ENCODE measurements at regions not wholly inside any gene's neighbourhood (a gene's known extent, or its start where the extent isn't known, plus 50 kb on each side); places are given as distances from the start of the nearest gene placed in this dataset.

- TF ChIP-seq ETV6 (CRISPR knock-in tag; IDR thresholded peaks at IDR 0.05): no peak
- no peak for TF ChIP-seq NR2C2 (CRISPR knock-in tag; IDR thresholded peaks at IDR 0.05)
- TF ChIP-seq TEAD4 (CRISPR knock-in tag; IDR thresholded peaks at IDR 0.05): 0 out of 2 replicates have a peak, but pooled peaks have one; percentile 3
- peak; percentile 68 for TF ChIP-seq MAX (CRISPR knock-in tag; IDR thresholded peaks at IDR 0.05)
- peak; percentile 87 for TF ChIP-seq ZNF671 (CRISPR knock-in tag; IDR thresholded peaks at IDR 0.05)
- no peak for TF ChIP-seq USF1 (CRISPR knock-in tag; IDR thresholded peaks at IDR 0.05)
- no peak for TF ChIP-seq ZNF396 (CRISPR knock-in tag; IDR thresholded peaks at IDR 0.05; ENCODE audit: borderline replicate concordance)
- TF ChIP-seq ZNF281 (CRISPR knock-in tag; IDR thresholded peaks at IDR 0.05): peak; percentile 50; the same call in 1 of the 2 replicates
- peak; percentile 52; the same call in 1 of the 2 replicates for TF ChIP-seq E2F1 (CRISPR knock-in tag; IDR thresholded peaks at IDR 0.05)
- TF ChIP-seq ZNF317 (CRISPR knock-in tag; IDR thresholded peaks at IDR 0.05; ENCODE audit: borderline replicate concordance, low read depth): peak; percentile 51; the same call in 1 of the 2 replicates
- TF ChIP-seq AFF4 (CRISPR knock-in tag; IDR thresholded peaks at IDR 0.05; ENCODE audit: borderline replicate concordance): peak; percentile 64; the same call in 1 of the 2 replicates
- TF ChIP-seq ELF4 (CRISPR knock-in tag; IDR thresholded peaks at IDR 0.05; ENCODE audit: low read depth): no peak
- TF ChIP-seq ZNF416 (CRISPR knock-in tag; IDR thresholded peaks at IDR 0.05): peak; percentile 94
- peak; percentile 83 for TF ChIP-seq MYBL2 (CRISPR knock-in tag; IDR thresholded peaks at IDR 0.05)
- 0 out of 2 replicates have a peak, but pooled peaks have one; percentile 85 for TF ChIP-seq TEAD1 (CRISPR knock-in tag; IDR thresholded peaks at IDR 0.05)
- TF ChIP-seq ZNF423 (CRISPR knock-in tag; IDR thresholded peaks at IDR 0.05): no peak
- TF ChIP-seq SMAD4 (CRISPR knock-in tag; IDR thresholded peaks at IDR 0.05): no peak; the same call in 1 of the 2 replicates
- 0 out of 2 replicates have a peak, but pooled peaks have one; percentile 31 for TF ChIP-seq ZNF512 (CRISPR knock-in tag; IDR thresholded peaks at IDR 0.05; ENCODE audit: borderline replicate concordance)
- no peak; the same call in 1 of the 2 replicates for TF ChIP-seq ATF1 (CRISPR knock-in tag; IDR thresholded peaks at IDR 0.05)
- TF ChIP-seq ZNF219 (CRISPR knock-in tag; IDR thresholded peaks at IDR 0.05; ENCODE audit: borderline replicate concordance): no peak; the same call in 1 of the 2 replicates
- no peak for TF ChIP-seq FOXP4 (CRISPR knock-in tag; IDR thresholded peaks at IDR 0.05)
- peak; percentile 54; the same call in 1 of the 2 replicates for TF ChIP-seq JUN (CRISPR knock-in tag; IDR thresholded peaks at IDR 0.05)
- no peak for TF ChIP-seq RELA (CRISPR knock-in tag; IDR thresholded peaks at IDR 0.05; ENCODE audit: borderline replicate concordance)
- peak; percentile 90 for TF ChIP-seq ZNF138 (CRISPR knock-in tag; conservative IDR thresholded peaks at IDR 0.05)
- TF ChIP-seq E2F5 (CRISPR knock-in tag; IDR thresholded peaks at IDR 0.05): no peak
Measured at GRCh38 chr5:12661617-12662370, 757.5 kb upstream of the CTNND2 start (continued).

All from WTC11 (cell line).